Neural cell (in vitro differentiated cells): ENCODE measurements at regions not wholly inside any gene's neighbourhood (a gene's known extent, or its start where the extent isn't known, plus 50 kb on each side); places are given as distances from the start of the nearest gene placed in this dataset.

Experiments
- EP300 ChIP-seq: fragments of 450-650 bp; conservative IDR thresholded peaks from 2 replicates; pipeline ENCODE4 v1.6.1; 2014; ENCODE audit warnings: antibody characterized with exemption, mild to moderate bottlenecking, moderate library complexity; ENCODE audit not compliant: poor library complexity, severe bottlenecking
- EZH2 ChIP-seq: fragments of 200-600, 300-800 bp; shearing (Covaris generic), sonication (generic); IDR thresholded peaks from 2 replicates; pipeline ENCODE4 v1.6.1; 2014; ENCODE audit warnings: antibody characterized with exemption, low read length, borderline replicate concordance, mild to moderate bottlenecking; ENCODE audit not compliant: insufficient read depth, poor library complexity, severe bottlenecking
- MXI1 ChIP-seq: fragments of 450-650 bp; conservative IDR thresholded peaks from 2 replicates; pipeline ENCODE4 v1.6.1; 2014; ENCODE audit warnings: antibody characterized with exemption, mild to moderate bottlenecking; ENCODE audit not compliant: poor library complexity, severe bottlenecking
- POLR2AphosphoS5 ChIP-seq: IDR thresholded peaks from 2 replicates; pipeline ENCODE4 v1.6.1; 2012
- RAD21 ChIP-seq: fragments of 450-650 bp; conservative IDR thresholded peaks from 2 replicates; pipeline ENCODE4 v1.6.1; 2014; ENCODE audit warnings: antibody characterized with exemption, mild to moderate bottlenecking, moderate library complexity
- SMC3 ChIP-seq: fragments of 450-650 bp; conservative IDR thresholded peaks from 2 replicates; pipeline ENCODE4 v1.6.1; 2014; ENCODE audit warnings: antibody characterized with exemption, mild to moderate bottlenecking, moderate library complexity; ENCODE audit not compliant: poor library complexity
- TAF1 ChIP-seq: IDR thresholded peaks from 2 replicates; pipeline ENCODE4 v1.6.1; 2012; ENCODE audit warnings: low read depth
- TF ChIP-seq, protein P1 (sequence below): fragments of 450-650 bp; IDR thresholded peaks from 2 replicates; pipeline ENCODE4 v1.5.1; 2014; ENCODE audit warnings: antibody characterized with exemption, mild to moderate bottlenecking, moderate library complexity; ENCODE audit not compliant: poor library complexity, severe bottlenecking
- TF ChIP-seq, protein P2 (sequence below): IDR thresholded peaks from 2 replicates; pipeline ENCODE4 v1.6.1; 2012; ENCODE audit warnings: borderline replicate concordance

DNA sequence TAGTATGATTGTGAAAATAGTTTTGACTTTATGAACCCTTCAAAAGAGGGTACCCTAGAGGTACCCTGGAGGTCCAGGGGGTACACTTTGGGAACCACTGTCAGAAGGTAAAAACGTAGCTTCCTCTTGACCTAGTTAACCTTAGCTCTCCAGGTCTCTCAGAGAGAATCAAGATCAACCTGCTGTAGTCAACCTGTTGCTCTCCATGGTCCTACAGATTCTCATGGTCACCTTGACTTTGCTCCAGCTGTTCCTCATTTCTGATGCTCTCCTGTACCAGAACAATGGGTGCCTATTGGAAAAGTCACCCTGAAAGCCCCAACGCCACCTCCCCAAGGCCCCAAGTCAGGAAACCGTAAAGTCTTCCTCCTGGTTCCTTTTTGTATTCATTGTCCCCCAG lies 294.4 kb upstream of the CDH4 start:
- TF ChIP-seq, protein P1, sequence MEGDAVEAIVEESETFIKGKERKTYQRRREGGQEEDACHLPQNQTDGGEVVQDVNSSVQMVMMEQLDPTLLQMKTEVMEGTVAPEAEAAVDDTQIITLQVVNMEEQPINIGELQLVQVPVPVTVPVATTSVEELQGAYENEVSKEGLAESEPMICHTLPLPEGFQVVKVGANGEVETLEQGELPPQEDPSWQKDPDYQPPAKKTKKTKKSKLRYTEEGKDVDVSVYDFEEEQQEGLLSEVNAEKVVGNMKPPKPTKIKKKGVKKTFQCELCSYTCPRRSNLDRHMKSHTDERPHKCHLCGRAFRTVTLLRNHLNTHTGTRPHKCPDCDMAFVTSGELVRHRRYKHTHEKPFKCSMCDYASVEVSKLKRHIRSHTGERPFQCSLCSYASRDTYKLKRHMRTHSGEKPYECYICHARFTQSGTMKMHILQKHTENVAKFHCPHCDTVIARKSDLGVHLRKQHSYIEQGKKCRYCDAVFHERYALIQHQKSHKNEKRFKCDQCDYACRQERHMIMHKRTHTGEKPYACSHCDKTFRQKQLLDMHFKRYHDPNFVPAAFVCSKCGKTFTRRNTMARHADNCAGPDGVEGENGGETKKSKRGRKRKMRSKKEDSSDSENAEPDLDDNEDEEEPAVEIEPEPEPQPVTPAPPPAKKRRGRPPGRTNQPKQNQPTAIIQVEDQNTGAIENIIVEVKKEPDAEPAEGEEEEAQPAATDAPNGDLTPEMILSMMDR, result no peak
- TF ChIP-seq EP300, result no peak
- TF ChIP-seq TAF1, result no peak
- no peak for TF ChIP-seq EZH2
- TF ChIP-seq MXI1, result no peak
- TF ChIP-seq POLR2AphosphoS5, result no peak
- TF ChIP-seq, protein P2, sequence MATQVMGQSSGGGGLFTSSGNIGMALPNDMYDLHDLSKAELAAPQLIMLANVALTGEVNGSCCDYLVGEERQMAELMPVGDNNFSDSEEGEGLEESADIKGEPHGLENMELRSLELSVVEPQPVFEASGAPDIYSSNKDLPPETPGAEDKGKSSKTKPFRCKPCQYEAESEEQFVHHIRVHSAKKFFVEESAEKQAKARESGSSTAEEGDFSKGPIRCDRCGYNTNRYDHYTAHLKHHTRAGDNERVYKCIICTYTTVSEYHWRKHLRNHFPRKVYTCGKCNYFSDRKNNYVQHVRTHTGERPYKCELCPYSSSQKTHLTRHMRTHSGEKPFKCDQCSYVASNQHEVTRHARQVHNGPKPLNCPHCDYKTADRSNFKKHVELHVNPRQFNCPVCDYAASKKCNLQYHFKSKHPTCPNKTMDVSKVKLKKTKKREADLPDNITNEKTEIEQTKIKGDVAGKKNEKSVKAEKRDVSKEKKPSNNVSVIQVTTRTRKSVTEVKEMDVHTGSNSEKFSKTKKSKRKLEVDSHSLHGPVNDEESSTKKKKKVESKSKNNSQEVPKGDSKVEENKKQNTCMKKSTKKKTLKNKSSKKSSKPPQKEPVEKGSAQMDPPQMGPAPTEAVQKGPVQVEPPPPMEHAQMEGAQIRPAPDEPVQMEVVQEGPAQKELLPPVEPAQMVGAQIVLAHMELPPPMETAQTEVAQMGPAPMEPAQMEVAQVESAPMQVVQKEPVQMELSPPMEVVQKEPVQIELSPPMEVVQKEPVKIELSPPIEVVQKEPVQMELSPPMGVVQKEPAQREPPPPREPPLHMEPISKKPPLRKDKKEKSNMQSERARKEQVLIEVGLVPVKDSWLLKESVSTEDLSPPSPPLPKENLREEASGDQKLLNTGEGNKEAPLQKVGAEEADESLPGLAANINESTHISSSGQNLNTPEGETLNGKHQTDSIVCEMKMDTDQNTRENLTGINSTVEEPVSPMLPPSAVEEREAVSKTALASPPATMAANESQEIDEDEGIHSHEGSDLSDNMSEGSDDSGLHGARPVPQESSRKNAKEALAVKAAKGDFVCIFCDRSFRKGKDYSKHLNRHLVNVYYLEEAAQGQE, result no peak
- no peak for TF ChIP-seq SMC3
- TF ChIP-seq RAD21, result no peak
